Endodermal cell (in vitro differentiated cells): ENCODE measurements at regions not wholly inside any gene's neighbourhood (a gene's known extent, or its start where the extent isn't known, plus 50 kb on each side); places are given as distances from the start of the nearest gene placed in this dataset.
"Not testable (repeated sequence)": the region's sequence is repeated elsewhere in the genome, so short reads cannot be mapped to it uniquely, and the experiment has no call there.

Experiments used
- DNase-seq: peaks from one replicate; pipeline ENCODE4 v3.0.0-alpha.2; 2017
- H3K27ac ChIP-seq: 2 replicates; pipeline ENCODE4 v1.5.1; 2013; ENCODE audit warnings: mild to moderate bottlenecking, low read depth, low read length, moderate library complexity
- H3K27me3 ChIP-seq: 2 replicates; pipeline ENCODE4 v1.6.1; 2013; ENCODE audit warnings: mild to moderate bottlenecking, low read length, moderate library complexity; ENCODE audit not compliant: insufficient read depth, control insufficient read depth, poor library complexity, severe bottlenecking
- H3K36me3 ChIP-seq: 2 replicates; pipeline ENCODE4 v1.7.0; 2013; ENCODE audit warnings: mild to moderate bottlenecking, low read length, moderate library complexity; ENCODE audit not compliant: control insufficient read depth, insufficient read depth
- H3K4me1 ChIP-seq: one replicate; pipeline ENCODE4 v1.7.0; 2013; ENCODE audit warnings: low read length; ENCODE audit not compliant: control insufficient read depth, insufficient read depth
- H3K4me3 ChIP-seq: 2 replicates; pipeline ENCODE4 v1.5.1; 2013; ENCODE audit warnings: mild to moderate bottlenecking, low read length, moderate library complexity
- H3K9ac ChIP-seq: 2 replicates; pipeline ENCODE4 v1.6.1; 2013; ENCODE audit warnings: mild to moderate bottlenecking, low read length, moderate library complexity; ENCODE audit not compliant: poor library complexity, severe bottlenecking; ENCODE audit errors: extremely low read depth
- H3K9me3 ChIP-seq: 2 replicates; pipeline ENCODE4 v1.6.1; 2013; ENCODE audit warnings: mild to moderate bottlenecking, low read length, moderate library complexity; ENCODE audit not compliant: control insufficient read depth
- H3K27ac Mint-ChIP-seq: 2 replicates; pipeline ENCODE4 v1.8.0; 2020; ENCODE audit warnings: mixed read lengths
- H3K27me3 Mint-ChIP-seq: 2 replicates; pipeline ENCODE4 v1.8.0; 2021; ENCODE audit warnings: mild to moderate bottlenecking, mixed read lengths; ENCODE audit not compliant: insufficient read depth
- H3K36me3 Mint-ChIP-seq: 2 replicates; pipeline ENCODE4 v1.8.0; 2020; ENCODE audit warnings: low read depth, mixed read lengths
- H3K4me1 Mint-ChIP-seq: 2 replicates; pipeline ENCODE4 v1.8.0; 2020; ENCODE audit warnings: mixed read lengths
- H3K4me3 Mint-ChIP-seq: 2 replicates; pipeline ENCODE4 v1.8.0; 2020; ENCODE audit warnings: mild to moderate bottlenecking, moderate library complexity, mixed read lengths
- H3K9me3 Mint-ChIP-seq: 2 replicates; pipeline ENCODE4 v1.8.0; 2020; ENCODE audit warnings: mild to moderate bottlenecking, mixed read lengths
- CTCF ChIP-seq: fragments of 200-600 bp; sonication (generic); conservative IDR thresholded peaks from 2 replicates; pipeline ENCODE4 v1.5.0; 2021; ENCODE audit warnings: antibody characterized with exemption, mild to moderate bottlenecking
- WGBS, 2 experiments: methylation state at CpG; one replicate each; pipeline versions ENCODE4 v1.1.5 to v1.1.7; 2013; ENCODE audit warnings: missing lambda C conversion rate in 2 of 2, mixed read lengths in 1 of 2; ENCODE audit not compliant: insufficient coverage in 1 of 2, insufficient read length in 1 of 2; 5-methylcytosine and 5-hydroxymethylcytosine counted together

DNA sequence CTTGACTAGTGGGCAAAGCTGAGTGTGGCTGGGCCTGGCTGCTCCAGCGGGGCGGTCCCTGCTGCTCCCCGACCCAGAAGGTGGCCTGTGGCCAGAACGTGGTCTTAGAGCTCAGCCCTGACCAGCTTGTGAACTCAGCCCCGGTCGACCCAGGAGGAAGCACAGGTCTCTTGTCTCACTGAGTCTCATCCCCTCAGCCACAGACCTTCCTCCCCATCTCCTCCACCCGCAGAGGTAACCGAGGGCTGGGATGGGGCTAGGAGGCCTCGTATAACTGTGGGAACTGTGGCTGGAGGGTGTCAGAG lies 546.2 kb upstream of the B3GAT1 start:
- no peaks in the 10 kb centered on the region for H3K4me1 ChIP-seq
- H3K9me3 Mint-ChIP-seq: no peaks in the 10 kb centered on the region
- H3K27me3 ChIP-seq: no peaks in the 10 kb centered on the region
- TF ChIP-seq CTCF: no peak
- 91% methylated on average over 9 of the region's 9 CpGs; no CpG with 5 or more reads in 1 of the 2 experiments for WGBS, 2 experiments
- no peak overlapping the region for H3K4me3 ChIP-seq
- H3K9ac ChIP-seq: no peak overlapping the region
- DNase-seq: no peak
- H3K9me3 ChIP-seq: no peaks in the 10 kb centered on the region
- H3K4me1 Mint-ChIP-seq: no peaks in the 10 kb centered on the region
- peaks cover 3% of the 10 kb centered on the region for H3K27me3 Mint-ChIP-seq
- H3K4me3 Mint-ChIP-seq: no peak overlapping the region
- H3K36me3 ChIP-seq: no peaks in the 10 kb centered on the region
- H3K27ac ChIP-seq: no peak overlapping the region
- H3K27ac Mint-ChIP-seq: no peak overlapping the region
- no peaks in the 10 kb centered on the region for H3K36me3 Mint-ChIP-seq

GRCh38 chr11:134957540-134958335 lies 545.7 kb upstream of the B3GAT1 start:
- 89 to 98% methylated on average over 8 to 17 of the region's 17 CpGs for WGBS, 2 experiments
- DNase-seq: no peak
- Histone ChIP-seq H3K27ac (no peak overlapping the region), H3K9me3 (no peaks in the 10 kb centered on the region), H3K9ac (no peak overlapping the region), H3K4me1 (no peaks in the 10 kb centered on the region), H3K4me3 (no peak overlapping the region), H3K27me3 (no peaks in the 10 kb centered on the region), H3K36me3 (no peaks in the 10 kb centered on the region)
- no peaks in the 10 kb centered on the region for H3K36me3 Mint-ChIP-seq
- H3K27me3 Mint-ChIP-seq: peaks cover 3% of the 10 kb centered on the region
- no peak for TF ChIP-seq CTCF
- H3K27ac Mint-ChIP-seq: no peak overlapping the region
- no peaks in the 10 kb centered on the region for H3K9me3 Mint-ChIP-seq
- H3K4me3 Mint-ChIP-seq: no peak overlapping the region
- H3K4me1 Mint-ChIP-seq: no peaks in the 10 kb centered on the region

DNA sequence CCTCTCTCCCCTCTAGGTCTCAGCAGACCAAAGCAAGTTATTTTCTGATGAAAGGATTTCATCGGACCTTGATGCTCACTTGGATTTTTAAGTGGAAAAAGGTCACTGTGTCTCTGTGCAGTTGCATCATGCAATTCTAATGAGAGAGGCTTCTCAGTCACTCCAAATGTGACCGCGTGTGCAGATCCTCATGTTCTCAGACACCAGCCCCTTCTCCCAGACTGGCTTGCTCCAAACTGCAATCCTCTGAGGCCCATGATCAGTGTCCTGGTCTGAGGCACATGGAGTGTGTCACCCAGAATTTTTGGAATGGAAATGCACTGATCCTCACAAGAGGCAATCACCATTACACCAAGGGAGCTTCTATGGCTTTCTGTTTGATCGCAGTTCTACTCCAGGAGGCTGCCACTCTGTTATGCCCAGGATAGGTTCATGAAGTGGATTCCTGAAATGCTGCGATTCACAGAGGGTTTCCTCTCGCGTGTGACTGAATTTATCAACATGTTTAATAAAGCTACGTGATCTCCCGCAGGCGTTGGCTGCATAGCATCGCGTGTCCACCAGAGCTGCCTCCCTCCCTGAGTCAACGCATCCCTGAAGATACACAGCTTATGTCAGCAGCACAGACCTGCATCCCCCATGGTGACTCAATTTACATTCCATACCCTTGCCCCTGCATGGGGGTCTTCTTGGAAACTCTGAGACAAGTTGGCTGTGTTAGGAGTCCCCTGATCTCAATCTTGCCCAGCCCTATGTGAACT lies 544.6 kb upstream of the B3GAT1 start:
- TF ChIP-seq CTCF: no peak
- Mint-ChIP-seq H3K27ac (no peak overlapping the region), H3K36me3 (no peaks in the 10 kb centered on the region), H3K27me3 (peaks cover 3% of the 10 kb centered on the region), H3K9me3 (no peaks in the 10 kb centered on the region), H3K4me3 (no peak overlapping the region), H3K4me1 (peaks cover 4% of the 10 kb centered on the region)
- no peak for DNase-seq
- Histone ChIP-seq H3K27ac (no peak overlapping the region), H3K4me3 (no peak overlapping the region), H3K27me3 (no peaks in the 10 kb centered on the region), H3K36me3 (no peaks in the 10 kb centered on the region), H3K9ac (no peak overlapping the region), H3K4me1 (no peaks in the 10 kb centered on the region), H3K9me3 (no peaks in the 10 kb centered on the region)
- 94 to 95% methylated on average over 9 to 13 of the region's 13 CpGs for WGBS, 2 experiments

- not testable (repeated sequence) for H3K9me3 Mint-ChIP-seq, H3K4me3 Mint-ChIP-seq, H3K4me3 ChIP-seq, H3K27ac Mint-ChIP-seq, H3K9me3 ChIP-seq, H3K36me3 ChIP-seq, H3K4me1 ChIP-seq, H3K4me1 Mint-ChIP-seq, H3K27me3 ChIP-seq, DNase-seq, H3K27me3 Mint-ChIP-seq, H3K36me3 Mint-ChIP-seq, H3K27ac ChIP-seq, H3K9ac ChIP-seq
- 89% methylated on average over 4 of the region's 4 CpGs; no CpG with 5 or more reads in 1 of the 2 experiments for WGBS, 2 experiments
Measured at GRCh38 chr11:134955970-134956369, 543.9 kb upstream of the B3GAT1 start.
